Upper lobe of right lung (tissue), 1 donor: ENCODE measurements at regions not wholly inside any gene's neighbourhood (a gene's known extent, or its start where the extent isn't known, plus 50 kb on each side); places are given as distances from the start of the nearest gene placed in this dataset.

Experiments used
- ATAC-seq: fragments of 200-7000 bp; cut with Tn5 transposase; one replicate; pipeline ENCODE4 v1.9.1; 2020; ENCODE audit warnings: mild to moderate bottlenecking, moderate library complexity
- DNase-seq: peaks from one replicate; pipeline ENCODE4 v3.0.0-alpha.2; 2020
- H3K27ac ChIP-seq: fragments of 200-600 bp; one replicate; pipeline ENCODE4 v1.8.0; 2022
- H3K27me3 ChIP-seq: fragments of 200-600 bp; one replicate; pipeline ENCODE4 v1.8.0; 2022; ENCODE audit warnings: mild to moderate bottlenecking
- H3K36me3 ChIP-seq: fragments of 200-600 bp; one replicate; pipeline ENCODE4 v1.8.0; 2022
- H3K4me1 ChIP-seq: fragments of 200-600 bp; one replicate; pipeline ENCODE4 v1.8.0; 2022
- H3K4me3 ChIP-seq: fragments of 200-600 bp; one replicate; pipeline ENCODE4 v1.8.0; 2022; ENCODE audit warnings: mild to moderate bottlenecking
- H3K9me3 ChIP-seq: fragments of 200-600 bp; one replicate; pipeline ENCODE4 v1.8.0; 2022
- intact Hi-C: fragments of 100-400 bp; cut with DNase I; formaldehyde crosslinking; loops from one replicate; pipeline ENCODE4 v1.11.0; 2022
- TF ChIP-seq, protein P1 (sequence below): fragments of 200-600 bp; IDR thresholded peaks from one replicate; pipeline ENCODE4 v1.8.0; 2022; ENCODE audit warnings: antibody characterized with exemption
- donor health status: DM: no; HTN: yes; CAD: no; lungs with severe emphysema.

DNA sequence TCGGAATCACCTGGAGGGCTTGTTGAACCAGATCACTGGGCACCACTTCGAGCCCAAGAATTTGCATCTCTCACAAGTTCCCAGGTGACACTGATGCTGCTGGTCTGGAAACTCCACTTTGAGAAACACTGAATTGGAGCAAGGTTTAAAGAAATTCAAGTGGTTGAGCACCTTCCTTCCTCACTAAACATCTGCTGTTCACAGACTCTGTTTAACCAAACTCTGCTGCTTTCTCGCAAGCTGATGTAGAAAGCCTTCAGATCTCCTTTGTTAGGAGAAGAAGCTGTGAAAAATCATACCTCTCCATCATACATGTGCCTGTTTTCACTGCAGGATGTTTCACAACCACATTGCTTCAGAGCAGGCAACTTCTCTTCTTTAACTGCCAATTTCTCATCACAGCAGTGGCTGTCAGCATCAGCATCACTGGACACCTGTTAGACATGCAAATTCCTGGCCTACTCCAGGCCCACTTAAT is 87.5 kb upstream of the TOP1 start:
- no peaks in the 10 kb centered on the region for H3K36me3 ChIP-seq
- H3K27ac ChIP-seq: no peak overlapping the region
- no peaks in the 10 kb centered on the region for H3K27me3 ChIP-seq
- H3K9me3 ChIP-seq: no peaks in the 10 kb centered on the region
- TF ChIP-seq, protein P1, sequence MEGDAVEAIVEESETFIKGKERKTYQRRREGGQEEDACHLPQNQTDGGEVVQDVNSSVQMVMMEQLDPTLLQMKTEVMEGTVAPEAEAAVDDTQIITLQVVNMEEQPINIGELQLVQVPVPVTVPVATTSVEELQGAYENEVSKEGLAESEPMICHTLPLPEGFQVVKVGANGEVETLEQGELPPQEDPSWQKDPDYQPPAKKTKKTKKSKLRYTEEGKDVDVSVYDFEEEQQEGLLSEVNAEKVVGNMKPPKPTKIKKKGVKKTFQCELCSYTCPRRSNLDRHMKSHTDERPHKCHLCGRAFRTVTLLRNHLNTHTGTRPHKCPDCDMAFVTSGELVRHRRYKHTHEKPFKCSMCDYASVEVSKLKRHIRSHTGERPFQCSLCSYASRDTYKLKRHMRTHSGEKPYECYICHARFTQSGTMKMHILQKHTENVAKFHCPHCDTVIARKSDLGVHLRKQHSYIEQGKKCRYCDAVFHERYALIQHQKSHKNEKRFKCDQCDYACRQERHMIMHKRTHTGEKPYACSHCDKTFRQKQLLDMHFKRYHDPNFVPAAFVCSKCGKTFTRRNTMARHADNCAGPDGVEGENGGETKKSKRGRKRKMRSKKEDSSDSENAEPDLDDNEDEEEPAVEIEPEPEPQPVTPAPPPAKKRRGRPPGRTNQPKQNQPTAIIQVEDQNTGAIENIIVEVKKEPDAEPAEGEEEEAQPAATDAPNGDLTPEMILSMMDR: no peak
- intact Hi-C loops: no loop called here
- no peak for ATAC-seq
- DNase-seq: no peak
- no peak overlapping the region for H3K4me3 ChIP-seq
- no peaks in the 10 kb centered on the region for H3K4me1 ChIP-seq

DNA sequence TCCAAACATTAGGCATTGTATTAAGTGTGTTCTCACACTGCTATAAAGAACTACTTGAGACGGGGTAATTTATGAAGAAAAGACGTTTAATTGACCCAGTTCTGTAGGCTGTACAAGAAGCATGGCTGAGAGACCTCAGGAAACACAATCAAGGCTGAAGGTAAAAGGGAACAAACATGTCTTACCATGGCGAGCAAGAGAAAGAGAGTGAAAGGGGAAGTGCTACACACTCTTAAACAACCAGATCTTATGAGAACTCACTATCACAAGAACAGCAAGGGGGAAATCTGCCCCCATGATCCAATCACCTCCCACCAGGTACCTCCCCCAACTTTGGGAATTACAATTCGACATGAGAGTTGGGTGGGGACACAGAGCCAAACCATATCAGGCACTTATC is 86.6 kb upstream of the TOP1 start:
- Histone ChIP-seq H3K4me3 (no peak overlapping the region), H3K36me3 (no peaks in the 10 kb centered on the region), H3K9me3 (no peaks in the 10 kb centered on the region), H3K27me3 (no peaks in the 10 kb centered on the region), H3K4me1 (no peaks in the 10 kb centered on the region), H3K27ac (no peak overlapping the region)
- intact Hi-C loops: no loop called here
- no peak for DNase-seq
- TF ChIP-seq, protein P1: no peak
- no peak for ATAC-seq

DNA sequence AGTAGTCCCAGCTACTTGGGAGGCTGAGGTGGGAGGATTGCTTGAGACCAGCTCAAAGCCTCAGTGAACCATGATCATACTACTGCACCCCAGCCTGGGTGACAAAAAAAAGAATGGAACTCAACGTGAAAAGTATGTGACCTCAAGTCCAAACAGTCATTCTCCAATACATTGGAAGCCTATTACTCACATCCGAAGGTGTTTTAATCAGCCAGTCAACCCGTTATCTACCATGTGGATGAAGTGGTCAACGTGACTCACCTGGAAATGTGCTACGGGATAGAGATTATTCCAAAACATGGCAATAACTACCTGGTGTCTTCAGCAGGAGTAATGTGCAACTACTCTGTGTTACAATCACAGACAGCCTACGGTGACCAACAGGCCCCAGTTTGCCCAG is 85.8 kb upstream of the TOP1 start:
- H3K9me3 ChIP-seq: no peaks in the 10 kb centered on the region
- DNase-seq: no peak
- H3K36me3 ChIP-seq: no peaks in the 10 kb centered on the region
- intact Hi-C loops: no loop called here
- no peaks in the 10 kb centered on the region for H3K4me1 ChIP-seq
- no peak overlapping the region for H3K4me3 ChIP-seq
- TF ChIP-seq, protein P1: no peak
- no peak overlapping the region for H3K27ac ChIP-seq
- no peak for ATAC-seq
- H3K27me3 ChIP-seq: no peaks in the 10 kb centered on the region

DNA sequence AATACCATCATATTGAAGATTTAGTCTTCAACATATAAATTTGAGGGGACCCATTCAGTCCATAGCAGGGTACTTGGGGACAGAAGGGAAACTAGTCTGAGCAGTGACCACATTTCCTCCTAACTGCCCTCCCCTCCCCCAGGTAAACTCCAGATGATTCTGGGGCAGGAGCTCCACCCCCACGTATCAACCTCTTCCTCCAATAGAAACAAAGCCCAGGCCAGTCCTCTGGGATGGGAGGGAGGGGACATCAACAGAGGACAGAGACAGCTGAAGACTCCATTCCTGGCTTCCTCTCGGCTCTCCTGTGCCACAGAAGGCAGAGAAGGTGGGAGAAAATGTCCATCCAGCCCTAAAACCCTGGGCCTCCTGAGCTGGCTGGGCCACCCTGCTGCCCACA is 85.0 kb upstream of the TOP1 start:
- Histone ChIP-seq H3K4me1 (no peaks in the 10 kb centered on the region), H3K36me3 (no peaks in the 10 kb centered on the region), H3K4me3 (no peak overlapping the region), H3K27me3 (no peaks in the 10 kb centered on the region), H3K9me3 (no peaks in the 10 kb centered on the region), H3K27ac (no peak overlapping the region)
- TF ChIP-seq, protein P1: no peak
- intact Hi-C loops: no loop called here
- no peak for ATAC-seq
- DNase-seq: no peak

DNA sequence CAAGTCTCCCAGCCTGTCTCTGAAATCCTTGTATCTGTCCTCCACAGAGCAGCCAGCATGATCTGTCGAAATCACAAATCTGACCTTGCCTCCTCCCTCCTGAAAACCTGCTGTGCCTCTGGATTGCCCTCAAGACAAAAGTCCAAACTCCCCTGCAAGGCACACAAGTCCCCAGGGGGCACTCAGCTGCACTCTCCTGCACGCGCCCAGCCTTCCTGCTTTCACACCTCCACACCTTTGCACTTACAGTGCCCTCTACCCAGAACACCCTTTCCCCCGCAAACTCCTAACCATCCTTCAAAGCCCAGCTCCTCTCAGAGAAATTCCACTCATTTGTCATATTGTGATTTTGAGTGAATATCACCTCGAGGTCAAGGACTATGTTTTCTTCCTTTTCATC is 83.4 kb upstream of the TOP1 start:
- intact Hi-C loops: no loop called here
- TF ChIP-seq, protein P1: no peak
- Histone ChIP-seq H3K4me1 (no peaks in the 10 kb centered on the region), H3K27me3 (no peaks in the 10 kb centered on the region), H3K36me3 (no peaks in the 10 kb centered on the region), H3K9me3 (no peaks in the 10 kb centered on the region), H3K4me3 (no peak overlapping the region), H3K27ac (no peak overlapping the region)
- ATAC-seq (no peak), DNase-seq (no peak)

DNA sequence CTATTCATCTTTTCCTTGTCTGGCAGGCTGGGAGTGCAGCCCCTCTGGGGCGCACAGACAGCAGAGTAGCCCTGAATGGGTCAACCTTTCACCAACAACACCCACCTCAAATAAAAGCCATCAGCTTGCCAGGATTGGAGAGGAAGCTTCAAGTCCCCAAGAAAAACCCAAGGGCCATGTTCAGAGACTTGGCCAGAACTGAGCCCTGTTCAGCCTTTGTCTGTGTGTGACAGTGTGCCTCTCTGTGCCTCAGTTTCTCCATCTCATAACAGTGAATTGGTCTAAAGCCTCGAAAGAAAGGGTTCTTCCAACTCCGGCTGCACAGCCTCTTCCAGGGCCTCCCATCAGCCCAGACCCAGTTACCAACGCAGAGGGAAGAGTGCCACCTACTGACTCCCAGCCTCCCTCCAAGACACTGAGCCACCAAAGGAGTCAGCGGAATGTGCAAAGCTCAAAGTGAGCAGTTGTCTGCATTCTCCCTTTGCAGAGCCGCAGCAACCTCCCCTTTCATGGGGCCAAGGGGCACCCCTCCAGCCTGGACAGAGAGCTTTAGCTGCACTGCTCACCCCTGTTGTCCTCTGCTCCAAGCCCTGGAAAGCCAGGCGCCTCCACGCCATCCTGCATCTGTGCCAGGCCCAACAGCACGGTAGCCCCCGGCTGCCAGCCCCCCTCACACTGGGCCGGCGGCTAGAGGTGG is 82.7 kb upstream of the TOP1 start:
- peak; percentile 81 for ATAC-seq
- intact Hi-C loops: no loop called here
- Histone ChIP-seq H3K4me3 (no peak overlapping the region), H3K4me1 (no peaks in the 10 kb centered on the region), H3K27me3 (no peaks in the 10 kb centered on the region), H3K9me3 (no peaks in the 10 kb centered on the region), H3K36me3 (no peaks in the 10 kb centered on the region), H3K27ac (no peak overlapping the region)
- TF ChIP-seq, protein P1: peak; percentile 56
- no peak for DNase-seq
